Esophagus squamous epithelium (tissue), 5 donors: ENCODE measurements at regions not wholly inside any gene's neighbourhood (a gene's known extent, or its start where the extent isn't known, plus 50 kb on each side); places are given as distances from the start of the nearest gene placed in this dataset.

ENCODE experiments used
- DNase-seq: peaks from one replicate; lab custom pipeline; 2025; lab: John Stamatoyannopoulos, UW
- H3K27ac ChIP-seq, 4 donors: fragments of 200-600 bp; sonication (generic); one replicate each; pipeline ENCODE4 v1.5.1; 2016 to 2019; ENCODE audit warnings: mild to moderate bottlenecking in 1 of 4
- H3K27me3 ChIP-seq, 4 donors: fragments of 200-600 bp; sonication (generic); 1 replicate in 3 of 4; 2 replicates in 1 of 4; pipeline versions ENCODE4 v1.5.1 to v1.6.0; 2017 to 2021; ENCODE audit warnings: antibody characterized with exemption in 1 of 4
- H3K36me3 ChIP-seq, 3 donors: fragments of 200-600 bp; sonication (generic); one replicate each; pipeline ENCODE4 v1.5.1; 2016 to 2019
- H3K4me1 ChIP-seq, 3 donors: fragments of 200-600 bp; sonication (generic); one replicate each; pipeline ENCODE4 v1.5.1; 2017 to 2019
- H3K4me3 ChIP-seq, 4 donors: fragments of 200-600 bp; sonication (generic); 1 replicate in 3 of 4; 2 replicates in 1 of 4; pipeline ENCODE4 v1.5.1; 2016 to 2019; ENCODE audit warnings: mild to moderate bottlenecking in 2 of 4, moderate library complexity in 1 of 4
- H3K9me3 ChIP-seq, 3 donors: fragments of 200-600 bp; sonication (generic); one replicate each; pipeline ENCODE4 v1.5.1; 2016 to 2019
- POLR2A ChIP-seq, 4 donors: fragments of 450-650 bp; IDR thresholded peaks; one replicate each; pipeline ENCODE4 v1.6.1; 2017; ENCODE audit warnings: antibody characterized with exemption in 4 of 4, mild to moderate bottlenecking in 4 of 4, moderate library complexity in 3 of 4
- WGBS, 2 donors: methylation state at CpG; one replicate each; pipeline ENCODE4 v1.1.5; 2018; 5-methylcytosine and 5-hydroxymethylcytosine counted together
- intact Hi-C: fragments of 100-400 bp; cut with DNase I; formaldehyde crosslinking; loops from one replicate; pipeline ENCODE4 v1.15.0; 2022
- TF ChIP-seq, protein P1 (sequence below), 6 experiments: fragments of 450-650 bp in 4 of 6; fragments of 200-600 bp in 2 of 6; sonication (generic) in 2 of 6; IDR thresholded peaks; one replicate each; pipeline ENCODE4 v1.5.1; 2016 to 2019; ENCODE audit warnings: antibody characterized with exemption in 6 of 6, mild to moderate bottlenecking in 4 of 6, moderate library complexity in 4 of 6
- donor health status: DM: yes; HTN: yes; CAD: no.

DNA sequence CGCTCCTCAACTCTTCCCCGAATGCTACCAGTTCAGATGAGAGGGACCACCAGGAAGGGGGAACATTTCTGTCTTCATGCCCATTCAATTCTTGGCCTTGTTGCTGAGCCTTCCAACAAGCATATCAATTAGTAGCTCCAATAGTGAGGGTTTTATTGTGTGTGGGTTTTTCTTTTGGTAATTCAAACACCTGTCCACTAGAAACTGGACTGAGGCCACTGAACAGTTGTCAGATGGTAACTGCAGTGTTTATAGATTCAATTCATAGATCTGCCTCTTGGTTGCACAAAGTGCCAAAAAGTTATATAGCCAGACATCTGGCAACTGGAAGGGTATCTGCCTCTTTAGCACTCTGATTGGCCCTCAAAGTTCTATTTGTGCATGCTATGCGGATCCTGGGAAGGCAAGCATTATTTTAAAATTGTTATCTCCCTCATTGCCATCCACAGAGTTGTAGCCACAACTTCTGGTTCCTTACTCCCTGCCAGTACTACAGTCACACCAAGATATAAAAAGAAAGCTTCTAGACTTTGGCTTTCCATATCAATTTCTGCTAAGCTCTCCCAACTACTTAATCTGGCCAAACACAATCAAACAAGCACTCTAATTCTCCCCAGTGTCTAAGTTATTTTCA lies 83.3 kb upstream of the ZNF521 start:
- no peak overlapping the region for H3K4me3 ChIP-seq
- WGBS, 2 donors: 89 to 97% methylated on average over 3 of the region's 3 CpGs
- TF ChIP-seq, protein P1, sequence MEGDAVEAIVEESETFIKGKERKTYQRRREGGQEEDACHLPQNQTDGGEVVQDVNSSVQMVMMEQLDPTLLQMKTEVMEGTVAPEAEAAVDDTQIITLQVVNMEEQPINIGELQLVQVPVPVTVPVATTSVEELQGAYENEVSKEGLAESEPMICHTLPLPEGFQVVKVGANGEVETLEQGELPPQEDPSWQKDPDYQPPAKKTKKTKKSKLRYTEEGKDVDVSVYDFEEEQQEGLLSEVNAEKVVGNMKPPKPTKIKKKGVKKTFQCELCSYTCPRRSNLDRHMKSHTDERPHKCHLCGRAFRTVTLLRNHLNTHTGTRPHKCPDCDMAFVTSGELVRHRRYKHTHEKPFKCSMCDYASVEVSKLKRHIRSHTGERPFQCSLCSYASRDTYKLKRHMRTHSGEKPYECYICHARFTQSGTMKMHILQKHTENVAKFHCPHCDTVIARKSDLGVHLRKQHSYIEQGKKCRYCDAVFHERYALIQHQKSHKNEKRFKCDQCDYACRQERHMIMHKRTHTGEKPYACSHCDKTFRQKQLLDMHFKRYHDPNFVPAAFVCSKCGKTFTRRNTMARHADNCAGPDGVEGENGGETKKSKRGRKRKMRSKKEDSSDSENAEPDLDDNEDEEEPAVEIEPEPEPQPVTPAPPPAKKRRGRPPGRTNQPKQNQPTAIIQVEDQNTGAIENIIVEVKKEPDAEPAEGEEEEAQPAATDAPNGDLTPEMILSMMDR (IDR thresholded peaks at IDR 0.05): no peak
- TF ChIP-seq POLR2A (IDR thresholded peaks at IDR 0.05): no peak
- H3K9me3 ChIP-seq: no peaks in the 10 kb centered on the region
- no peak for DNase-seq
- H3K27ac ChIP-seq: no peak overlapping the region
- intact Hi-C loops: no loop called here
- H3K4me1 ChIP-seq: no peaks in the 10 kb centered on the region
- no peaks in the 10 kb centered on the region for H3K27me3 ChIP-seq
- no peaks in the 10 kb centered on the region for H3K36me3 ChIP-seq

DNA sequence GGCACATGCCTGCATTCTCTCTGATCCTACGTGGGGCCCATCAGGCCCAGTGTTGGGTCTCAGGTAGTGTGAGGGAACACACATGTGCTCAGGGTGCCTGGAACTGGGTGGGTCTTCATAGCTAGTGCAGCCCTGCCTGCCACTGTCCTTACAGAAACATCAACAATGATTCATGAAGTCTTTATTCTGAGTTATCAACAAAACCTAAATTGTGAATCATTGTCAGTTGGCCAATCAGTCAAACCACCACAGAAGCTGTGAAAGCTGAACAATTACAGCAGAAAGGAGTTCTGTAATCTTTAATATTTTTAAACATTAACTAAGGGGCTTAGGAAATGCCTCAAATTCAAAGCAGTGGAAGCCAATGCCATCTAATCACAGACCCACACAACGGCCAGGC lies 82.8 kb upstream of the ZNF521 start:
- TF ChIP-seq, protein P1 (IDR thresholded peaks at IDR 0.05): no peak
- no peak for TF ChIP-seq POLR2A (IDR thresholded peaks at IDR 0.05)
- no peak overlapping the region for H3K27ac ChIP-seq
- H3K9me3 ChIP-seq: no peaks in the 10 kb centered on the region
- intact Hi-C loops: no loop called here
- H3K27me3 ChIP-seq: no peaks in the 10 kb centered on the region
- 60 to 92% methylated on average over 2 of the region's 2 CpGs for WGBS, 2 donors
- no peak overlapping the region for H3K4me3 ChIP-seq
- no peaks in the 10 kb centered on the region for H3K36me3 ChIP-seq
- no peaks in the 10 kb centered on the region for H3K4me1 ChIP-seq
- no peak for DNase-seq

DNA sequence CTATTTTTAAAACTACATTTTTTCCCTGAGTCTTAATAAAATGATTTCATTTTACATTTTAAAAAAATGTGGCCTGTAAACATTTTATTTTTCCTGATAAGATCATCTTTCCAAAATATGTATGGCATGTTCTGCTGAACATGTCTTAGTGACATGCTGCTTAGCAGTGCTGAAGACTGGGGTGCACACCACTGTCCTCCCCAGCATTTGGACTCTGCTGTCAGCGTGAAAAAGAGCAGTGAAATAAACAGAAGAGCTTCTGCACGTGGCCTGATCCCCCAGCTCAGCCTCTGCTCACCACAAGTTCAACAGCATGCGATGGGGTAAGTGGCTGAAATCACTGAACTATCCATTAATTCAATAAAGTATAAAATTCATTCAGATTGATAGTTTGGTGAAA lies 81.6 kb upstream of the ZNF521 start:
- H3K36me3 ChIP-seq: no peaks in the 10 kb centered on the region
- no peaks in the 10 kb centered on the region for H3K4me1 ChIP-seq
- H3K4me3 ChIP-seq: no peak overlapping the region
- 63 to 68% methylated on average over 3 of the region's 3 CpGs for WGBS, 2 donors
- no peak for TF ChIP-seq POLR2A (IDR thresholded peaks at IDR 0.05)
- TF ChIP-seq, protein P1 (IDR thresholded peaks at IDR 0.05): no peak
- no peaks in the 10 kb centered on the region for H3K9me3 ChIP-seq
- H3K27ac ChIP-seq: no peak overlapping the region
- no peak for DNase-seq
- intact Hi-C loops: no loop called here
- no peaks in the 10 kb centered on the region for H3K27me3 ChIP-seq

DNA sequence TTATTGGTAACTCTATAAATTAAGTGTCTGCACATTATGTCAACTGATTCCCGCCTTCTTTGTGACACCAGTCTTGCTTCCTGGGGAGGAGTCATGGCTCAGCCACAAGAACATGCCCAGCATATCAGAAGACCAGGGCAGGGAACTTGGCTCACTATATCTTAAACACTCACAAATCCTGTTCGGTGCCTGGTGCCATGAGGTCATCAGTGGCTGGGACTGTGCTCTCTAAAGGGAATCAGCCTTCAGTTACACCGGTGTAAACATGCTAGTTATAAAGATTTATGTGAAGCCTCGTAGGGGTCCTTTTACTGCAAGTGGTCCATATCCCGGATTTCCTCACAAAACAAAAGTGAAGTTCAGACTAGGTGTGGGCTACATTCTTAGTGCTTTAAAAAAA lies 73.1 kb upstream of the ZNF521 start:
- Histone ChIP-seq H3K27ac (no peak overlapping the region), H3K4me3 (no peak overlapping the region), H3K9me3 (no peaks in the 10 kb centered on the region), H3K36me3 (no peaks in the 10 kb centered on the region), H3K4me1 (no peaks in the 10 kb centered on the region), H3K27me3 (no peaks in the 10 kb centered on the region)
- WGBS, 2 donors: 40 to 41% methylated on average over 5 of the region's 5 CpGs
- DNase-seq: no peak
- TF ChIP-seq POLR2A (IDR thresholded peaks at IDR 0.05): no peak
- TF ChIP-seq, protein P1 (IDR thresholded peaks at IDR 0.05): no peak
- intact Hi-C loops: no loop called here

DNA sequence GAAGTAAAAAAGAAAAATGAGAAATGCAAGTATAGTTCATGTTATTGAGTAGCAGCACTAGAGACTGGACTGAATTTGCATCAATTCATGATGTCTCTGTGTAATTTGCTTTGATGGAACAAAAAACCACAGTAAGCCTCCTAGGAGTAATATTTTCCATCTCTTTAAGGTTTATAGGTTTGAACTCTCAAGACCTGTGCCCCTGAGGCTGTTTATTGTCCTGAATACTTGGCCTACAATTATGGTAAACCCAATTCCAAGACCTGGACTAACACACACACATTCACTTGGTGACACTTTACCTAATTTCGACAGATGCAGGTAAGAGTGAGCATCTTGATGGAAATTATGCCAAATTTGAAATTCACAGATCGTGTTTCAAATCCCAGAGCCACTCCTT lies 71.8 kb upstream of the ZNF521 start:
- intact Hi-C loops: no loop called here
- Histone ChIP-seq H3K27me3 (no peaks in the 10 kb centered on the region), H3K36me3 (no peaks in the 10 kb centered on the region), H3K27ac (no peak overlapping the region), H3K4me1 (no peaks in the 10 kb centered on the region), H3K9me3 (no peaks in the 10 kb centered on the region), H3K4me3 (no peak overlapping the region)
- DNase-seq: no peak
- TF ChIP-seq POLR2A (IDR thresholded peaks at IDR 0.05): no peak
- TF ChIP-seq, protein P1 (IDR thresholded peaks at IDR 0.05): no peak
- 72 to 74% methylated on average over 2 of the region's 2 CpGs for WGBS, 2 donors
